GM18907 (cell line): ENCODE measurements at regions not wholly inside any gene's neighbourhood (a gene's known extent, or its start where the extent isn't known, plus 50 kb on each side); places are given as distances from the start of the nearest gene placed in this dataset.
A peak's percentile ranks its signal among the peaks of the same experiment; 100 is the strongest.

Experiments
- ATAC-seq: cut with Tn5 transposase; IDR thresholded peaks from one replicate; pipeline ENCODE4 v1.9.1; 2021; ENCODE audit warnings: mild to moderate bottlenecking, moderate library complexity; ENCODE audit not compliant: unreplicated experiment

DNA sequence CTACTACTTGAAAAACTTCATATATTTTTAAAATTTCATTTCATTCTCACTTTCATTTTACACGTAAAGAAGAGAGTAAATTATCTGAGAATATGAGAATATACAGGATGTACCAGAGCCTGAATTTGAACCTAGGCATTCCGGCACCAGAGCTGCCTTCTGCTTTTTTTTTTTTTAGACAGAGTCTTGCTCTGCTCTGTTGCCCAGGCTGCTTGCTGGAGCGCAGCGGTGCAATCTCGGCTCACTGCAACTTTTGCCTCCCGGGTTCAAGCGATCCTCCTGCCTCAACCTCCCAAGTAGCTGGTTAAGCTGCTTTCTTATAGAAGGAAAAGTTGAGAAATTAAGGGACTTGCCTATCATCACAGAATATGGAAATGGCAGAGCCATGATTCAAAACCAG is 540.1 kb downstream of the EBF1 start:
- peak; percentile 50 for ATAC-seq

DNA sequence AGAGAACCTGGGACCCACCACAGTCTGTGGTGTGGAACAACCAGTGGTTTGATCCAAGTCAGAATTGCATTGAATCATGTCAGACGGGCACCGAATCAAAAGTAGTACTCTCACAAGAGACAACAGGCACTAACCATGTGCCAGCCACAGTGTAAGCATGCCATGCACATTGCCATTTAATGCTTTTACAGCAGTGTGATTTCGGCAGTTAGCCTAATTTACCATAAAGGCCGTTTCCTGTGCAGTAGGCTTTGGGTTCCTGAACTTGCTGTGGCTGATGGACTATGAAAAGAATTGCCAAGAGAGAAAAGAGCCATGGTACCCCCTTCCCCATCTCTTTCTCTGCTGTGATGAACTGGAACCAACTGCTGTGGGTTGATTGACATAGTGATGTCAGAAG is 540.6 kb downstream of the EBF1 start:
- no peak for ATAC-seq

DNA sequence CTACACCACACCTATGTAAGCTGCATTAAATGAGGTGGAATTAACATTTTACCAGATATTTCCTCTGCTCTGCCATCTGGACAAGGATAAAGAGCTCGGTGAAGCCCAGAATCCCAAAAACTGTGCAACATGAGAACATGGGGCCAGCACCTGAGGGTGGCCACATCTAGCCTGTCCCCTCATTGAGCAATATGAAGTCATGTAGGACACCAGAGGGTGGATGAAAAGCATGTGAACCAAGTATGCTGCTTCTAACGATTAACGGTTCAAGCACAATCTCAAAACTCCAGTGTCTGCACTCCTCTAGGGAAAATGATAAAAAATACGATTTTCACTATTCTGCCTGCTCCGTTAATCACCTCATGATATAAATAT is 545.8 kb downstream of the EBF1 start:
- ATAC-seq, result no peak

DNA sequence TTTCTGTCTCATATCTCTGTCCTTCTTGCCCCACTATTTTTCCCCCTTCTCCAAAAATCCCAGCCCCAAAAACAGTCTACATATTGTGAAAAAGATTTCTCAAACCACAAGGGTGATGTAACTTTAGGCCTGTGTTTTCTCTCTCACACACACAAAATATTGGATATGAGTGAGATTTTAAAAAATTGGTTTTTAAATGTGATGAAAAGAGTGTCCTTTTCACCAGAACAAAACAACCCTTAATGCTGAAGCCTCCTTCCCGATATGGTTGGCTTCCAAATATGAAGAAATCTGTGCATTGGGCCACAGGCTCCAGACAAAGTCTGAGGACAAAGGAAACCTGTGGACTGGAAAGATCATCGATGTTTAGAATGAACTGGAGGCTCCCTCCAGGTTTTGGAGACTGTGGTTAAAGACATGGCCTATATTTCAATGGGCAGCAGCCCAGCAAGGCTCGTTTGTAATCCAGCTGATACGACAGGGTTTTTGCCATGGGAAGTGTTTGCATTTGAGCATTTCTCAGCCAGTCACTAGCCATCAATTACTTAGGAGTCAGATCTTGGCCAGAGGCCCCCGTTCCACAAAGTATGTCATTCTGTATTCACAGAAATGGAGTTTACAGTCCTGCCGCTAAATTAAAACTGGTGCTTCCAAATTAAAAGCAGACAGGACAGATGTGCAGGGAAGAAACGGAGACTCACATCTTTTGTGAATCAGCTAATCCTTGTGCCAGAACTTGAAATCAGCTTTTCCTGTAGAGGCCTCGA is 546.3 kb downstream of the EBF1 start:
- ATAC-seq, result no peak

DNA sequence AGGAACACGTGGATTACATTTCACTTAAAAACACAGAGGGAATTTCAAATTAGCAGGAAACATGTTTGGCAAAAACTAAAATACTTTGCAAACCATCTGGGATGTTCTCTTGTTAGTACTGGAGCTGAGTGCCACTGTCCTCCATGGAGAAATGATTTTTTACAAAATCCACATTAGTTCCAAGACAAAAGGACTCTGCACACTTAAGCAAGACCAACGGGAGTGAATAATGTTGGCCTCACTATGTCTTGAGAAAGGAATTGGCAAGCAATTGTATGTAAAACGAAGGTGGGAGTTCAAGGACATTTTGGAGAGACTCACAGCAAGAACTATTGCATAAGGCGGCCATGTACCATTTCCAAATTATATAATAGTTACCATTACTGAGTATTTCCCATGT is 547.5 kb downstream of the EBF1 start:
- no peak for ATAC-seq

DNA sequence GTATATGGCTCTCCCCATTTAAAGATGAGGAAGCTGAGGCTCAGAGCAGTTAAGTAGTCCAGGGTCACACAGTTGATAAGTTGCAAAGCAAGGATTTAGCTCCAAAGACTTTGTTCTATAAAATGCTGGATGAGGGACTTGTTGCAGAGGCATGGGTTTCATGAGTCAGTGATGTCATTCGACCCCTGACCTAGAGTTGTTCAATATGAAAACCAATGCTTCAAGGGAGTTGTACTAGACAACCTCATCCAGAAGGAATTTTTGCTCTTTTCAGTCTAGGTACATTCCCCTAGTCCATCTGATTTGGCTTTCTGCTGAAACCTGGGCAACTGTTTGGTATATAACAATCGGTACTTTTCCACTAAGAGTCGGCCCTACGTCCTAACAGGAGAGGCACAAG is 550.4 kb downstream of the EBF1 start:
- ATAC-seq, result no peak

DNA sequence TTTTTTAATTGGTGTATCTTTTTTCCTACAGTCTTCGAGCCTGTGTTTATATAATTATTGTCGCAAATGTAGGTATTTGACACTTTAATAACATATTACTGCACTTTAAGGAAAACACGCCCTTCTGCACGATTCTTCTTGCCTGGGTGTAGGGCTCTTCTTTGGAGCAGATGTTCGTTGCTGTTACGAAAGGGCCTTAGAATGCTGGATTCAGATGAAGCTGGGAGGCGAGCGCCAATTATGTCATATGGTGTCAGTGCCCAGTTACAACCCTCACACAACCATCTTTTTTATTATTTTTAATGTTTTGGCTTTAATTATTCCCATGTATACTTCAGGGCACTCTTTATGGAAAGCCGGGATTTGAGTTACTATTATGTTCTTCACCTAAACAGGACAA is 553.0 kb downstream of the EBF1 start:
- ATAC-seq, result no peak

DNA sequence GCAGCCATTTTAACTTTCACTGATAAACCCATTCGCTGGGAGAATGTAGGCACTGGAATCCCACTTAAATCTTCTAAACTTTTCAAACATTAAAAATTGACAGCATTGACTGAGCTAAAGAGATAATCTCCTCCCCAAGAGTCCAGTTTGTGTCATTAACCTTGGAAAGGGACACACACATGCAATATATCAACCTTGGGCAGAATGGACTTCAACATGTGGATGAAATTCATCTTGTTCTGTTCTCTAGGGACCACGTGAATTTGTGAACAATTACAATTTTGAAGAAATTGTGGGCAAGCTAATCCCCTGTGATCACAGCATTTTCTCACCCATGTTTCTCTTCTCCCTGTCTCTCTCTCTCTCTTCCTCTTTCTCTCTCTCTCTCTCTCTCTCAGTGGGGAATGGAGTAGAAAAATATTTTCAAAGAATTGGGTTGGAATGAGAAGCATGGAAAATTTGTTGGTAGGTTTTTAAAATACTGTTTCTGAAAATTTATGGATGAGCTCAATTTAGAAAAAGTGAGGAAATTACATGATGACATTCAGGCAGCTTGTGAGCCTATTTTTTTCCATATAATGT is 553.7 kb downstream of the EBF1 start:
- no peak for ATAC-seq

DNA sequence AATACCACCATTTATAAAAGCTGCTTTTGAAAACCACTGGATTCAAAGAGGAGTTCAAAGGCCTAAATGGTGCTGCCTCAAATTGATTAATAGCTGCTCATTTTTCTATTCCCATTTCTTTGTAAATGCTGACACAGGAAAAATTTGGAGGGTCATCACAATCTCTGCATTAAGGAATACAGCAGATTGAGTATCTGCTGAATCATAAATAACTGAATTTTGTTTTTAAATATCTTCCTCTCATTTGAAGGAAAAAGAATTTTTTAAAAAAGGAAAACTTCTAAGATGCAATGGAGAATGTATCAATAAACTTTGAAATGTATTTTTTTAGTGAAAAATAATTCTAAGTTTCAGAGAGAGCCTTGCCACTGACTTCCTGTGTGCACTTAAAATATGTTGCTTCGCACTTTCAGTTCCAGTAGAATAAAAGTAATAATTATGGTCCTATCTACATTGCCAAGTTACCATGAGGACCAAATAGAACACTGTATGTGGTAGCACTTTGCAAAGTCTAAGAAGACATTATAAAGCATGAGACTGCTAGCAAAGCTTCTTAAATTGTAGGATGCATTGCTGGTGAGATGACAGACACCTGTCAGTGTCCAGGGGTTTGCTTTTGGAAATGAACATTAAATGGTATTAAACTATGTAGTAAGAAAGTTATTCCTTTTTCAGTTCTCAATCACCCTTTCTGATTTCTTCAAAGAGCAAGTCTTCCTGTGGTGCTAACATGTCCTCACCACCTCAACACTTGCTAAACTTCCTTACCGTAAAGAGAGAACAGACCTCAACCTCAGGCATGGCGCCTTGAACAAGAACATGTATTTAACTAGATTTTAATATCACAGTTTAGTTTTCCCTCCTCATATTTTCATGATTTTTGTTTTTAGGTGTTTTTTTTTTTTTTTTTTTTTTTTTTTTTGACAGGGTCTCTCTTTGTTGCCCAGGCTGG is 555.1 kb downstream of the EBF1 start:
- ATAC-seq, result no peak

DNA sequence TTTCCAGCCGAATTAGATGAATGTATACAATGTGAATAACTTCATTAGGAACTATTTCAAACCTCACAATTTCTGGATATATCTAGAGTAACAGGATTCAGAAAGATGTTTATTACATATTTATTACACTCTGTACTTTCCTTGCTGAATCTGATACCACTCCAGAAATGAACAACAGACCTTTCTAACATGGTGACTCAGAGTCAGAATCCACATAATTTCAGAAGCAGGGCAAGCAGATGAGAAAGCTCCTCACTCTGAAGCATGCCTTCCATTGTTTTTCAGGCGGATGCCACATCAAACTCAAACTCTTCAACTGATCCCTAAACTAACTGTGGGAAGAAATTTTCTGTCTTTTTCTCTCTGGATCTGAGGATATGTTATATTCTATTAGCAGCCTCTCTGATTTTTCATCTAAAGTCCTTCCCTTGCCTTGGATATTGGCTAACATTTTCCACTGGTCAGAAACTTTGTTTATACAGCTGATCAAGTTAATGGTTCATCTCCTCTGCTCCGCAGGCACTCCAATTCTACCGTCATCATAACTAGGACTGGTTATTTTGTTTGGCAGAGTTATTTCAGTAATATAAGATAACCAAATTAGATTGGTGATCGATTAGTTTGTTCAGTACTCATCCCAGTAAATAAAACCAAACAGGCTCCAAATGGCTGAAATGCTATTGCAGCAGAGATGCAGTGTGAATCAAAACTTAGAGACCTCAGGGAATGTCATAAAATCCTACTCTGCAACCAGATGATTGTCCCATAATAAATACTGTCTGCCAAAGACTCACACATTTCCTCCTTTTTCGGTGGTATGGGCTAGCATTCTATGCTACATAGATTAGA is 556.0 kb downstream of the EBF1 start:
- no peak for ATAC-seq

DNA sequence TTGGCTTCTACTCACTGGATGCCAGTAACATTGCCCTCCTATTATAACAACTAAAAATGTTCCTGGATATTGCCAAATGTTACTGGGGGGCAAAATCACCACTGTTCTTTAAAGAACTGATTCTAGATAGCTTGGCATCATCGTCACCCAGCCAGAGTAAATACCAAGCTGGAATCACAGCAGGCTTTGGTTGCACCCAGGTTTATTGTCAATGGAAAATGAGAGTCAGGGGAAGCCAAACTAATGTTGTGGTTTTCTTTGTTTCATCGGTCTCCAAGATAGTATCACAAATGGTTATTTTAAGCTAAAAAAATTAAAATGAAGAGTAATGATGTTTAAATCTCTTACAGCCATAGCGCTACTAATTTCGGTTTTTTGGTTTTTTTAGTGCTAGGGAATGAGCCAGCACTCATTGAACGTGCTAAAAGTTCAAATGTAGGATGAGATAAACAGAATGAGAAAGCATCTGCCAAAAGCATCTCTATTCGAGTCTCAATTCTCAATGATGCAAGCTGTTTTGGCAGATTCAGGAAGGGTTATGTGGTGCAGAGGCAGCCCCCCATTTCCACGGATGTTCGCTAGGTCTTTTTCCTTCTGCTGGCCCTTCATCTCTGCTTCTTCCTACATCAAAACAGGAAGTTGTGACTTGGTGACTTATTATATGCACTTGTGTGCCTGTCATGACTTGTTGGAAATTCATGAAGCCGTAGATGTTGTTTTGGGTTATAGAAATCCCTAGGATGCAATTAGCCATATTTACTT is 558.0 kb downstream of the EBF1 start:
- ATAC-seq, result no peak

DNA sequence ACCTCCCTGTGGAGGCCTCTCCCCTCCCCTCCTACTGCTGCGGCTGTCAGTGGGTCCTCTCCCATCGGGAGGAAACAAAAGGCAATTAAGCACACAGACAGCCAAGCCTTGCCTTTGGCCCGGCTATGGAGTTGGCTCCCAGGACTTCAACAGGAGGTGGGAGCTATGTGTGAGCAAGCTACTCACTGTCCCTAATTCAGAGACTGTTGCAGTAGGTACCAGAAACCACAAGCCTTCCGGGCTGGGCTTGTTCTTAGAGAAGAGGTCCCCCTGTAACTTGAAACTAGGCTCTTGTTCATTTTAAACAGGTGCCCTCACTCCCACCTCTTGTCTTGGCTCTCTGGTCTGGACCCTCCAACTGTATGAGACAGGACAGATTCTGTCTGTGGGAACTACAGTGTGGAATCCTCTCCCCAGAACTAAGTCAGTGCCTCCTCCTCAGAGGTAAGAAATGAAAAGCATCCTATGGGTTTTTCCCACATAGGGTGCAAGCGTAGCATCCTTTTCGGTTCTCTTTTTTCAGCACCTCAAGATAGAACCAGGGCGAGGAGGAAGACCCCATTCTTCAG is 561.1 kb downstream of the EBF1 start:
- ATAC-seq, result peak; percentile 81

DNA sequence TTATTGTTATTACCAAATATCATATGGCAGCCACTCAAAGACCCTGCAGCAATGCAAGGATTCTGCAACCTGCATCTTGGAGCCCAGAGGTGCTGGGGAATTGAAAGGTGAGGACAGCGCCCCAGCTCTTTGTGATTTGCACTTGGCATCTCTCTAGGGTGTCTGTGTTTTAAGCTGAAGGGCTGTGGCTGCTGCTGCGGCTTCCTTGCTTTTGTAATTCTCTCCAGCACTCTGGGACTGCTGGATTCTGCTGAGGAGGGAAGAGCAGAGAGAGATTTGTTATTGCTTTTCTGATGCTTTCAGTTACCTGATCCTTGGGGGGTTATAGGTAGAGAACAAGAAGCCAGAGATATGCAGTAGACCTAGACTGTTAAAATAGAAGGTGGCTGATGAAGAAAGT is 562.4 kb downstream of the EBF1 start:
- ATAC-seq, result no peak

DNA sequence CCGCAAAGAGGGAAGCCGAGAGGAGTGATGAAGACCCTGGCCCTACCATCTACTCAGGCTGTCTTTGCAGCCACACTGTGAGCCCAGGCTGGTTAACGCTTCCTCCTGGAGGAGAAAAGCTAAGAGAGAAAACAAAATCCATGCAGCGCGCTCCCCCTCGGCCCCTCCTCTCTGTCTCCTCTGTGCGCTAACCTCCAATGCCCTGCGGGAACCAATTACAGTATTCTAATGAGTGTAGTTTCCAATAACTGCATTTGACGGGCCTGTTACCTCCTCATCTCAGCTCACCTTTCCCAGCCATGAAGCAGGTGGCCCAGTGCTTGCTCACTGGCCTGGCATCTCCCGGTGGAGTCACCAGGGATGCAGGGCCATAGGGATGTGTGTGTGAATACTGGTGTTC is 565.5 kb downstream of the EBF1 start:
- no peak for ATAC-seq

DNA sequence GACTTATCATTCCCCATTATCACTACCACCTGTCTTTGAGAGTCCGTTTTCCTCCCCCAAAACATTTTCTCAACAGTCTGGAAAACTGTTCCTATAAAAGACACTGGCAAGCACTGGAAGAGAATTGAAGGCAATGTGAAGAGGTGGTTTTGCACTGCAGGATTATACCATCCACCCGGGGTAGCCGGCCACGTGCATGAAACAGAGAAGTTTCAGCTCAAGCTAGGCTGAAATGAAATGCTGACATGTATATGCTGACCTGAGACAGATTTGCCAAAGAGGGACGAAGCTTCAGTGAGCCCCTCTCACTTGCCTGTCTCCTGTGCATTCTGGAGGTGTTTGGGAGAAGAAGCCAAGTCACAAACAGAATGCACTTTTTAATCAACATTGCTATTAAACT is 567.0 kb downstream of the EBF1 start:
- ATAC-seq, result no peak

DNA sequence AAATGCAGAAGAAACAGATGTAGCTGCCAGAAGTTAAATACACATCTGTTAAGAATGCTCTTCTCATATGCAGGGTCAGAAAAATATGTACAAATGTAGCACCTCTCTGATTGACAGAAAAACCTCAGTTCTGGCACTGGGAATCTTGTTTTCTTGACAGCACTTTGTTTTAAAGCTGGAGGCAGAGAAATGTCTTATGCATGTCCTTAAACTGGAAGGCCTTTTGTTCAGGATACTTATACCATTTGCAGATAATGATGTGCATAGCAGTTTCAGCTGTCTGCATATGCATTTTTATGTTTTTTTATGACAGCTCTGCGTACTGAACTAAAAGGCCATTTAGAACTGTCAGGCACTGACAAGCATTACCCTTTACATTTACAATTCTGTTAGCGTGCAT is 567.9 kb downstream of the EBF1 start:
- no peak for ATAC-seq

DNA sequence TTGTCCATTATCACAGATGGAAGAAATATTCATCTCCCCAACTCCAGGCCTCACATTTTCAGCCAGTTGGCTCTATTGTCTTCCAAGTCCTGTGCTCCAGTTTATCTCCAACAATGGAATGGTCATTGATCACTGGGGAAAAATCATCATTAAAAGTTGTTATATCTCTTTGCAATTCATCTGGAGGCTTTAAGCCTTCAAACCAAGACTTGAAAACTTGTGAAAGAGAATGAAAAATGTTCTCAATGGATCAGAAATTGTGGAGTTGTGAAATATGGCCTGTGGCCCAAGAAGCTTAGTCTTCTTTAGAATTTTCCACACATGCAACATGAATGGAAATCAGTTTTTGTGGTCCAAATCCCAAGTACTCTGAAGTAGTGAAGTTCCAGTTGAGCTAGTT is 569.6 kb downstream of the EBF1 start:
- ATAC-seq, result no peak

DNA sequence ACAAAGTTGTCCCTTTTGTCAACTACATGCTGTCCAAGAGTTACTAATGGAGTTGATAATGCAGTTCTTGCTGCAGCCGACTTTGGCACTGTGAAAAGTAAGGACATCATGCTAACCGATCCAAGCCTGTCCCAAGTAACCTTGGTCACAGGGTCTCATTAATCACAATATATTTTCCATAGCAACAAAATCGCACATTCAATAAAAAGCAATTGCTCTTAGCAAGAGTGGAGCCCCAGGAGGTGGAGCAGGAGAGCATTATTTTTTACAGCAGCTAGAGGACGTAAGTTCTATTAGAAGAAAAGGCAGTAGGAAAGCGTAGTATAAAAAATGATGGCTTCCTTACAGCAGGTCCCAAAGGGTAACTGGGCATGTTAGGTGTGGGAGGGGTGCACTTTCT is 570.3 kb downstream of the EBF1 start:
- no peak for ATAC-seq

DNA sequence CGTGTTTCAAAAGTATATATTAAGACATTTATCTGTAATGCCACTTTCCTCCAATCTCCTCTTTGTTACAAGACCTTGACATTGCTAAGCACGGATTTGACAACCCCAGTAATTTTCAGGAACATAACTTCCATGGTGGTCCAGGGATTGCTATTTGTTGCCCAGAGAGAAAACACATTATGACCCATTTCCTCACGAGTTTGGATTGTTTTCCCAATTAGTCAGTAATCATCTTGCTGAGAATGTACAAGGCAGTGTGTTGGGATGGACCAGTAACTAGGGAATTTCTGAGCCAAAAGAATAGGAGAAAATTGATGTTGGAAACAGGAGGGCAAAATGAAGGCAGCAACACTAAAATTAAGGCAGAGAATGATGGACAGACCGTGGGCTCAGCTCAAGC is 574.1 kb downstream of the EBF1 start:
- ATAC-seq, result no peak

DNA sequence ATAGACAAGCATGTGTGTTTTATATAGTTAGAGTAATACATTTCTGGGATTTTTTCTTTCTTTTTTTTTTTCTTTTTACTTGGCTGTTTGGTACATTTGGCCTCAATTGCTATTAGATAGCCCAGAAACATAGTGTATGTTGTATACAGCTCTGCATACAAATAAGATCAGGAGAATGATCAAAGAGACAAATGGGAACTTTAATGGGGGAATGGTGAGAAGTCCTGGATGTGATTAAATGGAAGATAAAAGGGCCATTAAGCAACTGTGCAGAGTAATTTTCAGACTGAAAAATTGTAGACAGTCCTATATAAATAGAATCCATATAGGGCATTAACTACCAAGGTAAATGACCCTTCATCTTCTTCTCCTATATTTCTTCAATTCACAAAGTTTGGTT is 575.6 kb downstream of the EBF1 start:
- ATAC-seq, result no peak
